ENCODE measurements at regions not wholly inside any gene's neighbourhood (a gene's known extent, or its start where the extent isn't known, plus 50 kb on each side); places are given as distances from the start of the nearest gene placed in this dataset.
"Not testable (repeated sequence)": the region's sequence is repeated elsewhere in the genome, so short reads cannot be mapped to it uniquely, and the experiment has no call there.

DNA sequence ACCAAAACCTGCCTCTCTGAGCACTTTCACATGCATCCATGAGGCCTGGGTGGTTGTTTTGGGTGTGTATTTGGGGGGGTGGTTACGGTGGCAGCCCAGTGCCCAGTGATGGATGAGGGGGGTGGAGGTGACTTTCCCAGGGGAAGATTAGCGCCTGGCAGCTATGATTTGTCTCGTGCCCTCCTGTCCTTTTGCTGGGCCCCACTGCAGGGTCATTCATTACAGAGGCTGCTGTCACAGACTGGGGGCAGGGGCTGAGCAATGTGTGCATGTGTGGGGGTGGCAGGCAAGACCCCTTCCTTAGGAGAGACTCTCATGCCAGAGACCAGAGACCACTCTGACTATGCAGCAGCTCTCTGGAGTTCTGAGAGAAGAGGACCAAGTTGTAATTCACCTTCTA is 93.7 kb downstream of the MRM1 start (continued):
- TF ChIP-seq ZNF396 (CRISPR knock-in tag; IDR thresholded peaks at IDR 0.05; ENCODE audit: borderline replicate concordance): no peak

DNA sequence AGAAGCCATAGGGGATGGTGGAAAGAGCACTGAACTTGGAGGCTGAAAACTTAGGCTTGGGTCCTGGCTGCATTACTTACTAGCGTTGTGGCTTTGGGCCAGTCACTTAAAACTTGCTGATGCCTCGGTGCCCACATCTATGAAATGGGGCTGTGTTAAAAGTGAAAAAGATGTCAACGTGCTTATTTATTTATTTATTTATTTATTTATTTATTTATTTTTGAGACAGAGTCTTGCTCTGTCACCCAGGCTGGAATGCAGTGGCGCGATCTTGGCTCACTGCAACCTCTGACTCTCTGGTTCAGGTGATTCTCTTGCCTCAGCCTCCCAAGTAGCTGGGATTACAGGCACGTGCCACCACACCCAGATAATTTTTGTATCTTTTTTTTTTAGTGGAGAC is 94.3 kb downstream of the MRM1 start:
- CTCF ChIA-PET; H3K4me3 Mint-ChIP-seq; H3K9me3 Mint-ChIP-seq; ATAC-seq; H3K36me3 Mint-ChIP-seq; POLR2A ChIA-PET; H3K27ac Mint-ChIP-seq; DNase-seq (ENCODE audit: low spot score): not testable (repeated sequence)
- Mint-ChIP-seq H3K4me1 (peaks cover 19% of the 10 kb centered on the region), H3K27me3 (ENCODE audit: low read depth) (peaks cover 10% of the 10 kb centered on the region)

DNA sequence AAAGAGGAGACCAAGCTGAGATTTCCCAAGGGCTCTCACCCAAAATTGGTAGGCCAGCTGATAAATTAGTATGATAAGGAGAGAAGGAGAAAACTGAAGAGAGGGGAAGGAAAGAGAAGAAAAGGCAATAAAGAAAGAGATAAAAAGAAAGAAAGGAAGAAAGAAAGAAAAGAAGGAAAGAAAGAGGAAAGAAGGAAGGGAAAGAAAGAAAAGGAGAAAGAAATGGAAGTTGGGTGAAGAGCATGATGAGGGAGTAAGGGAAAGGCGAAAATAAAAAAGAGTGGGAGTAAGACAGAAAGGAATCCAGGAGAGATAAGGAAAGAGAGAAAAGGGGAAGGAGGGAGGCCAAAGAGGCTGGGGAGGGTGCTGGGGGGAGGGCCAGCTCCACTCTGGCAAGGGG is 95.4 kb downstream of the MRM1 start:
- POLR2A ChIA-PET: interaction anchor here (0.6 kb wide), 1 partner anchor 49 kb away, joined by 7 read pairs; no protein-coding TSS in a partner anchor

DNA sequence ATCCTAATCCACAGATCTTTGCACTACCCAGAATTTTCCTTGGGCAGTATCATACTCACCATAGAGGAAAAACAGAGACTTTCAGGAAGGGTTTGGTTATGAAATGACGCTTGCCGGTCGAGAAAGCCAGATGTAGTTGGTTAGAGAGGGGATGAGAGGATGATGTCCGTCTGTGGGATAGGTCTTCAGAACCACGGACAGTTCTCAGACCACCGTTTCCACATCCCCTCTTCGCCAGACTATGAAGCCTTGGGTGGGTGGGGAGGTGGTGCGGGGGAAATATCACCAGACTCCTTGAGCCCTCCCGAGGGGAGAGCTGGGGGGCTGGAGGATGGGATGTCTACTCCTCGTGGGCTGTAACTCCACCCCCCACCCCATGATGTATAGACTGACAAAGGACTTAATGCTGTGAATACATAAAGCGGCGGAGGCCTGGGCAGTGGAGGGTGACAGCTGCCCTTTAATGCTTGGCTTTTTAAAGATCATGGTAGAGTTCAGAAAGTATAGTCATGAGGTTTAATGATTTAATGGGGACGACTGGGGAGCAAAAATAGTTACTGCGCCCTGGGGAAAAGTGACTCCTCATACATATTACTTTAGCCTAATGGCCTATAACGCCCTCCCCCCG is 96.6 kb downstream of the MRM1 start:
- peak; percentile 60 for ATAC-seq
- DNase-seq (ENCODE audit: low spot score): peak; percentile 37
- ChIA-PET CTCF (interaction anchor here (1.1 kb wide), 1 partner anchor 58 kb away, joined by 3 read pairs; no protein-coding TSS in a partner anchor), POLR2A (no interaction called here)
- Mint-ChIP-seq H3K27me3 (ENCODE audit: low read depth) (peaks cover 33% of the 10 kb centered on the region), H3K27ac (no peak overlapping the region), H3K4me1 (peaks cover 12% of the 10 kb centered on the region), H3K9me3 (no peaks in the 10 kb centered on the region), H3K4me3 (no peak overlapping the region), H3K36me3 (no peaks in the 10 kb centered on the region)
- TF ChIP-seq, protein P1, sequence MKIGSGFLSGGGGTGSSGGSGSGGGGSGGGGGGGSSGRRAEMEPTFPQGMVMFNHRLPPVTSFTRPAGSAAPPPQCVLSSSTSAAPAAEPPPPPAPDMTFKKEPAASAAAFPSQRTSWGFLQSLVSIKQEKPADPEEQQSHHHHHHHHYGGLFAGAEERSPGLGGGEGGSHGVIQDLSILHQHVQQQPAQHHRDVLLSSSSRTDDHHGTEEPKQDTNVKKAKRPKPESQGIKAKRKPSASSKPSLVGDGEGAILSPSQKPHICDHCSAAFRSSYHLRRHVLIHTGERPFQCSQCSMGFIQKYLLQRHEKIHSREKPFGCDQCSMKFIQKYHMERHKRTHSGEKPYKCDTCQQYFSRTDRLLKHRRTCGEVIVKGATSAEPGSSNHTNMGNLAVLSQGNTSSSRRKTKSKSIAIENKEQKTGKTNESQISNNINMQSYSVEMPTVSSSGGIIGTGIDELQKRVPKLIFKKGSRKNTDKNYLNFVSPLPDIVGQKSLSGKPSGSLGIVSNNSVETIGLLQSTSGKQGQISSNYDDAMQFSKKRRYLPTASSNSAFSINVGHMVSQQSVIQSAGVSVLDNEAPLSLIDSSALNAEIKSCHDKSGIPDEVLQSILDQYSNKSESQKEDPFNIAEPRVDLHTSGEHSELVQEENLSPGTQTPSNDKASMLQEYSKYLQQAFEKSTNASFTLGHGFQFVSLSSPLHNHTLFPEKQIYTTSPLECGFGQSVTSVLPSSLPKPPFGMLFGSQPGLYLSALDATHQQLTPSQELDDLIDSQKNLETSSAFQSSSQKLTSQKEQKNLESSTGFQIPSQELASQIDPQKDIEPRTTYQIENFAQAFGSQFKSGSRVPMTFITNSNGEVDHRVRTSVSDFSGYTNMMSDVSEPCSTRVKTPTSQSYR (CRISPR knock-in tag; IDR thresholded peaks at IDR 0.05): no peak
- TF ChIP-seq, protein P2, sequence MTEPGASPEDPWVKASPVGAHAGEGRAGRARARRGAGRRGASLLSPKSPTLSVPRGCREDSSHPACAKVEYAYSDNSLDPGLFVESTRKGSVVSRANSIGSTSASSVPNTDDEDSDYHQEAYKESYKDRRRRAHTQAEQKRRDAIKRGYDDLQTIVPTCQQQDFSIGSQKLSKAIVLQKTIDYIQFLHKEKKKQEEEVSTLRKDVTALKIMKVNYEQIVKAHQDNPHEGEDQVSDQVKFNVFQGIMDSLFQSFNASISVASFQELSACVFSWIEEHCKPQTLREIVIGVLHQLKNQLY (CRISPR knock-in tag; IDR thresholded peaks at IDR 0.05): no peak
- no peak for TF ChIP-seq RORB (CRISPR knock-in tag; IDR thresholded peaks at IDR 0.05)
- TF ChIP-seq ZNF263 (CRISPR knock-in tag; IDR thresholded peaks at IDR 0.05; ENCODE audit: low read depth): no peak
- no peak for TF ChIP-seq ZSCAN18 (CRISPR knock-in tag; IDR thresholded peaks at IDR 0.05)
- TF ChIP-seq SMAD4 (CRISPR knock-in tag; IDR thresholded peaks at IDR 0.05): no peak

More for the DNA sequence above, 95.4 kb downstream of the MRM1 start:
- DNase-seq (ENCODE audit: low spot score): no peak
- no peak overlapping the region for H3K27ac Mint-ChIP-seq
- H3K27me3 Mint-ChIP-seq (ENCODE audit: low read depth): peaks cover 21% of the 10 kb centered on the region
- no peak overlapping the region for H3K4me3 Mint-ChIP-seq
- CTCF ChIA-PET: no interaction called here
- no peaks in the 10 kb centered on the region for H3K9me3 Mint-ChIP-seq
- ATAC-seq: no peak
- TF ChIP-seq ELF4 (CRISPR knock-in tag; IDR thresholded peaks at IDR 0.05; ENCODE audit: low read depth) (no peak), ESRRA (CRISPR knock-in tag; IDR thresholded peaks at IDR 0.05; ENCODE audit: borderline replicate concordance) (no peak), CREM (CRISPR knock-in tag; IDR thresholded peaks at IDR 0.05) (no peak), ZSCAN18 (CRISPR knock-in tag; IDR thresholded peaks at IDR 0.05) (no peak), ZNF263 (CRISPR knock-in tag; IDR thresholded peaks at IDR 0.05; ENCODE audit: low read depth) (no peak), ERG (CRISPR knock-in tag; IDR thresholded peaks at IDR 0.05) (no peak), HMGA2 (CRISPR knock-in tag; IDR thresholded peaks at IDR 0.05) (no peak)
- TF ChIP-seq, protein P3, sequence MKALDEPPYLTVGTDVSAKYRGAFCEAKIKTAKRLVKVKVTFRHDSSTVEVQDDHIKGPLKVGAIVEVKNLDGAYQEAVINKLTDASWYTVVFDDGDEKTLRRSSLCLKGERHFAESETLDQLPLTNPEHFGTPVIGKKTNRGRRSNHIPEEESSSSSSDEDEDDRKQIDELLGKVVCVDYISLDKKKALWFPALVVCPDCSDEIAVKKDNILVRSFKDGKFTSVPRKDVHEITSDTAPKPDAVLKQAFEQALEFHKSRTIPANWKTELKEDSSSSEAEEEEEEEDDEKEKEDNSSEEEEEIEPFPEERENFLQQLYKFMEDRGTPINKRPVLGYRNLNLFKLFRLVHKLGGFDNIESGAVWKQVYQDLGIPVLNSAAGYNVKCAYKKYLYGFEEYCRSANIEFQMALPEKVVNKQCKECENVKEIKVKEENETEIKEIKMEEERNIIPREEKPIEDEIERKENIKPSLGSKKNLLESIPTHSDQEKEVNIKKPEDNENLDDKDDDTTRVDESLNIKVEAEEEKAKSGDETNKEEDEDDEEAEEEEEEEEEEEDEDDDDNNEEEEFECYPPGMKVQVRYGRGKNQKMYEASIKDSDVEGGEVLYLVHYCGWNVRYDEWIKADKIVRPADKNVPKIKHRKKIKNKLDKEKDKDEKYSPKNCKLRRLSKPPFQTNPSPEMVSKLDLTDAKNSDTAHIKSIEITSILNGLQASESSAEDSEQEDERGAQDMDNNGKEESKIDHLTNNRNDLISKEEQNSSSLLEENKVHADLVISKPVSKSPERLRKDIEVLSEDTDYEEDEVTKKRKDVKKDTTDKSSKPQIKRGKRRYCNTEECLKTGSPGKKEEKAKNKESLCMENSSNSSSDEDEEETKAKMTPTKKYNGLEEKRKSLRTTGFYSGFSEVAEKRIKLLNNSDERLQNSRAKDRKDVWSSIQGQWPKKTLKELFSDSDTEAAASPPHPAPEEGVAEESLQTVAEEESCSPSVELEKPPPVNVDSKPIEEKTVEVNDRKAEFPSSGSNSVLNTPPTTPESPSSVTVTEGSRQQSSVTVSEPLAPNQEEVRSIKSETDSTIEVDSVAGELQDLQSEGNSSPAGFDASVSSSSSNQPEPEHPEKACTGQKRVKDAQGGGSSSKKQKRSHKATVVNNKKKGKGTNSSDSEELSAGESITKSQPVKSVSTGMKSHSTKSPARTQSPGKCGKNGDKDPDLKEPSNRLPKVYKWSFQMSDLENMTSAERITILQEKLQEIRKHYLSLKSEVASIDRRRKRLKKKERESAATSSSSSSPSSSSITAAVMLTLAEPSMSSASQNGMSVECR (CRISPR knock-in tag; IDR thresholded peaks at IDR 0.05; ENCODE audit: borderline replicate concordance): no peak
- no peaks in the 10 kb centered on the region for H3K36me3 Mint-ChIP-seq
- H3K4me1 Mint-ChIP-seq: peaks cover 19% of the 10 kb centered on the region

Data from WTC11 (cell line).